Stomach (tissue), 4 donors: ENCODE measurements at regions not wholly inside any gene's neighbourhood (a gene's known extent, or its start where the extent isn't known, plus 50 kb on each side); places are given as distances from the start of the nearest gene placed in this dataset.
"Not testable (repeated sequence)": the region's sequence is repeated elsewhere in the genome, so short reads cannot be mapped to it uniquely, and the experiment has no call there.

ENCODE experiments used
- CTCF ChIP-seq, 7 experiments: fragments of 450-650 bp in 4 of 7; fragments of 200-600 bp in 3 of 7; sonication (generic) in 3 of 7; IDR thresholded peaks; one replicate each; pipeline ENCODE4 v1.5.1; 2016 to 2019; ENCODE audit warnings: antibody characterized with exemption in 7 of 7, control low read depth in 2 of 7, mild to moderate bottlenecking in 1 of 7
- POLR2A ChIP-seq, 4 donors: fragments of 450-650 bp; IDR thresholded peaks; one replicate each; pipeline ENCODE4 v1.6.1; 2016; ENCODE audit warnings: antibody characterized with exemption in 4 of 4, control low read depth in 2 of 4, mild to moderate bottlenecking in 1 of 4, moderate library complexity in 1 of 4

DNA sequence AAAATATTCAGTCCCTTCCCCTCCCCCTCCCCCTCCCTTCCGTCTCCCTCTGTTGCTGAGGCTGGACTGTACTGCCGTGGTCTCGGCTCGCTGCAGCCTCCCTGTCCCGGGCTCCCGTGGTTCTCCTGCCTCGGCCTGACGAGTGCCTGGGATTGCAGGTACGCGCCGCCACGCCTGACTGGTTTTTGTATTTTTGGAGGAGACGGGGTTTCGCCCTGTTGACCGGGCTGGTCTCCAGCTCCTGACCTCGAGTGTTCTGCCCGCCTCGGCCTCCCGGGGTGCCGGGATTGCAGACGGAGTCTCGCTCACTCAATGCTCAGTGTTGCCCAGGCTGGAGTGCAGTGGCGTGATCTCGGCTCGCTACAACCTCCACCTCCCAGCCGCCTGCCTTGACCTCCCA lies 135.5 kb upstream of the PROKR2 start:
- TF ChIP-seq POLR2A, CTCF (IDR thresholded peaks at IDR 0.05): not testable (repeated sequence)
